ENCODE measurements at regions not wholly inside any gene's neighbourhood (a gene's known extent, or its start where the extent isn't known, plus 50 kb on each side); places are given as distances from the start of the nearest gene placed in this dataset.

GRCh38 chr9:110030632-110031031 lies 177.3 kb downstream of the C9orf152 start:
- no peak for TF ChIP-seq CTCF (IDR thresholded peaks at IDR 0.05; ENCODE audit: borderline replicate concordance, extremely low read depth, low read length, poor library complexity, severe bottlenecking)
- TF ChIP-seq EZH2 (IDR thresholded peaks at IDR 0.05; ENCODE audit: borderline replicate concordance, low read depth, low read length, severe bottlenecking) = no peak

All from DND-41 (cell line).